ENCODE measurements at regions not wholly inside any gene's neighbourhood (a gene's known extent, or its start where the extent isn't known, plus 50 kb on each side); places are given as distances from the start of the nearest gene placed in this dataset.

DNA sequence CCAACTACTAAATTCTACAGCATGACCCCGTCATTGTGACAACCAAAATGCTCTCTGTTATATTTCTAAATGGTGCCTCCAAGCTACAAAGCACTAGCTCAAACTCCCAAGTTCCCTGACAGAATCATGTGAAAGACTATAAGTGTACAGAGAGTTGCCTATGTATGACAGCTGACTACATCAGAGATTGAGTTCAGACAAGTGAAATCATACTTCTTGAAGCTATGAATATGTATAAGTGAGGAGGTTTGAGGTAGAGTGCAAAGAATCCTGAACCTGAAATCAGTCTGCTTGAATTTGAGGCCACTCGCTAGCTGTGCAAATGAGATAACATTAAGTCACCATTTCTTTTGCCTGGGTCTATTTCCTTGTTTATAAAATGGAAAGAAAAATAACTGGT lies 63.9 kb upstream of the TP63 start:
- TF ChIP-seq, protein P1, sequence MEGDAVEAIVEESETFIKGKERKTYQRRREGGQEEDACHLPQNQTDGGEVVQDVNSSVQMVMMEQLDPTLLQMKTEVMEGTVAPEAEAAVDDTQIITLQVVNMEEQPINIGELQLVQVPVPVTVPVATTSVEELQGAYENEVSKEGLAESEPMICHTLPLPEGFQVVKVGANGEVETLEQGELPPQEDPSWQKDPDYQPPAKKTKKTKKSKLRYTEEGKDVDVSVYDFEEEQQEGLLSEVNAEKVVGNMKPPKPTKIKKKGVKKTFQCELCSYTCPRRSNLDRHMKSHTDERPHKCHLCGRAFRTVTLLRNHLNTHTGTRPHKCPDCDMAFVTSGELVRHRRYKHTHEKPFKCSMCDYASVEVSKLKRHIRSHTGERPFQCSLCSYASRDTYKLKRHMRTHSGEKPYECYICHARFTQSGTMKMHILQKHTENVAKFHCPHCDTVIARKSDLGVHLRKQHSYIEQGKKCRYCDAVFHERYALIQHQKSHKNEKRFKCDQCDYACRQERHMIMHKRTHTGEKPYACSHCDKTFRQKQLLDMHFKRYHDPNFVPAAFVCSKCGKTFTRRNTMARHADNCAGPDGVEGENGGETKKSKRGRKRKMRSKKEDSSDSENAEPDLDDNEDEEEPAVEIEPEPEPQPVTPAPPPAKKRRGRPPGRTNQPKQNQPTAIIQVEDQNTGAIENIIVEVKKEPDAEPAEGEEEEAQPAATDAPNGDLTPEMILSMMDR (IDR thresholded peaks at IDR 0.05; ENCODE audit: borderline replicate concordance, extremely low read depth, low read length, poor library complexity, severe bottlenecking) = no peak
- TF ChIP-seq EZH2 (IDR thresholded peaks at IDR 0.05; ENCODE audit: borderline replicate concordance, low read depth, low read length, severe bottlenecking) = no peak

Data from DND-41 (cell line).